AG04449 (cell line): ENCODE measurements at regions not wholly inside any gene's neighbourhood (a gene's known extent, or its start where the extent isn't known, plus 50 kb on each side); places are given as distances from the start of the nearest gene placed in this dataset.

Source experiments
- CTCF ChIA-PET: fragments of 350-600 bp; formaldehyde crosslinking; extraction: SDS; loops from one replicate; lab custom pipeline; 2021; ENCODE audit warnings: antibody characterized with exemption; lab: Yijun Ruan, JAX
- POLR2A ChIA-PET: fragments of 400-600, 350-600 bp; formaldehyde crosslinking; extraction: SDS; loops from one replicate; lab custom pipeline; 2020; ENCODE audit warnings: antibody characterized with exemption, inconsistent platforms; lab: Yijun Ruan, JAX
- DNase-seq: peaks from one replicate; pipeline ENCODE4 v3.0.0-alpha.2; 2010; ENCODE audit warnings: low read depth, low spot score
- H3K4me3 ChIP-seq: 2 replicates; pipeline ENCODE4 v1.5.1; 2011; ENCODE audit warnings: low read depth, mild to moderate bottlenecking, control low read depth, low read length
- CTCF ChIP-seq: IDR thresholded peaks from one replicate; pipeline ENCODE4 v1.5.1; 2011; ENCODE audit warnings: mild to moderate bottlenecking, moderate library complexity, low read length, control low read depth, inconsistent platforms; ENCODE audit not compliant: insufficient read depth; ENCODE audit errors: missing control alignments

GRCh38 chr15:52994290-52994689 lies 204.2 kb upstream of the ONECUT1 start:
- no peak for DNase-seq
- POLR2A ChIA-PET: no interaction called here
- H3K4me3 ChIP-seq: no peak overlapping the region
- CTCF ChIA-PET: no interaction called here
- no peak for TF ChIP-seq CTCF

- TF ChIP-seq CTCF: no peak
- POLR2A ChIA-PET: no interaction called here
- CTCF ChIA-PET: no interaction called here
- no peak for DNase-seq
- no peak overlapping the region for H3K4me3 ChIP-seq
These were observed 194.4 kb upstream of the ONECUT1 start for GRCh38 chr15:52984507-52984906.

GRCh38 chr15:52980446-52980845 lies 190.3 kb upstream of the ONECUT1 start:
- ChIA-PET POLR2A (no interaction called here), CTCF (no interaction called here)
- no peak overlapping the region for H3K4me3 ChIP-seq
- no peak for DNase-seq
- no peak for TF ChIP-seq CTCF

- TF ChIP-seq CTCF: no peak
- POLR2A ChIA-PET: no interaction called here
- no peak for DNase-seq
- CTCF ChIA-PET: no interaction called here
- H3K4me3 ChIP-seq: no peak overlapping the region
These were observed 186.5 kb upstream of the ONECUT1 start for GRCh38 chr15:52976516-52977075.

GRCh38 chr15:52975941-52976449 lies 185.9 kb upstream of the ONECUT1 start:
- no peak overlapping the region for H3K4me3 ChIP-seq
- CTCF ChIA-PET: no interaction called here
- TF ChIP-seq CTCF: no peak
- no peak for DNase-seq
- POLR2A ChIA-PET: no interaction called here

- TF ChIP-seq CTCF: no peak
- no peak overlapping the region for H3K4me3 ChIP-seq
- CTCF ChIA-PET: no interaction called here
- no peak for DNase-seq
- POLR2A ChIA-PET: no interaction called here
These were observed 173.7 kb upstream of the ONECUT1 start for GRCh38 chr15:52963865-52964264.
